HepG2 (cell line): ENCODE measurements at regions not wholly inside any gene's neighbourhood (a gene's known extent, or its start where the extent isn't known, plus 50 kb on each side); places are given as distances from the start of the nearest gene placed in this dataset.
A peak's percentile ranks its signal among the peaks of the same experiment; 100 is the strongest.

Source experiments
- FOXA1 ChIP-seq, 2 experiments: fragments of 450-650 bp in 1 of 2; sonication (generic) in 1 of 2; formaldehyde crosslinking in 1 of 2; IDR thresholded peaks; 2 replicates each; pipeline versions ENCODE4 v1.4.0 to v1.6.1; 2016 to 2020; ENCODE audit warnings: missing genetic modification reagents in 1 of 2
- IRF2 ChIP-seq: IDR thresholded peaks from 2 replicates; pipeline ENCODE4 v1.6.1; 2018; ENCODE audit warnings: missing genetic modification reagents, missing compliant biosample characterization
- JUNB ChIP-seq: sonication (generic); formaldehyde crosslinking; IDR thresholded peaks from 2 replicates; pipeline ENCODE4 v1.8.0; 2022; ENCODE audit warnings: missing genetic modification reagents, mild to moderate bottlenecking, borderline replicate concordance
- KLF16 ChIP-seq, 2 experiments: sonication (generic) in 1 of 2; formaldehyde crosslinking in 1 of 2; IDR thresholded peaks; 2 replicates each; pipeline versions ENCODE4 v1.6.1 to v1.8.0; 2016 to 2023; ENCODE audit warnings: missing genetic modification reagents in 2 of 2, missing compliant biosample characterization in 1 of 2
- MAFF ChIP-seq: IDR thresholded peaks from 2 replicates; pipeline ENCODE4 v1.6.1; 2011; ENCODE audit warnings: low read depth, low read length, improper control_type of control experiment
- PAX8 ChIP-seq: sonication (generic); formaldehyde crosslinking; IDR thresholded peaks from 2 replicates; pipeline ENCODE4 v1.8.0; 2022; ENCODE audit warnings: mild to moderate bottlenecking, missing genetic modification reagents, borderline replicate concordance
- POLR2G ChIP-seq: fragments of 200-400 bp; formaldehyde crosslinking; IDR thresholded peaks from 2 replicates; pipeline ENCODE4 v1.6.1; 2018; ENCODE audit warnings: mild to moderate bottlenecking, low read depth, low read length, moderate library complexity
- PRPF4 ChIP-seq: fragments of 200-400 bp; formaldehyde crosslinking; IDR thresholded peaks from 2 replicates; pipeline ENCODE4 v1.6.1; 2016; ENCODE audit warnings: low read length, low read depth; ENCODE audit not compliant: poor library complexity, severe bottlenecking
- RXRA ChIP-seq: sonication (generic); formaldehyde crosslinking; IDR thresholded peaks from 2 replicates; pipeline ENCODE4 v1.5.1; 2020; ENCODE audit warnings: missing genetic modification reagents
- SMAD3 ChIP-seq: sonication (generic); formaldehyde crosslinking; IDR thresholded peaks from 2 replicates; pipeline ENCODE4 v1.4.0; 2020; ENCODE audit warnings: missing genetic modification reagents
- TOPORS ChIP-seq: sonication (generic); formaldehyde crosslinking; IDR thresholded peaks from 2 replicates; pipeline ENCODE4 v1.8.0; 2023; ENCODE audit warnings: mild to moderate bottlenecking, missing genetic modification reagents
- ZNF558 ChIP-seq: sonication (generic); formaldehyde crosslinking; IDR thresholded peaks from 2 replicates; pipeline ENCODE4 v1.9.0; 2022; ENCODE audit warnings: mild to moderate bottlenecking, missing genetic modification reagents, borderline replicate concordance
- ZNF614 ChIP-seq: IDR thresholded peaks from 2 replicates; pipeline ENCODE4 v1.6.1; 2018; ENCODE audit warnings: missing biosample characterization, missing genetic modification reagents, inconsistent platforms, borderline replicate concordance
- ZNF616 ChIP-seq: sonication (generic); formaldehyde crosslinking; IDR thresholded peaks from 2 replicates; pipeline ENCODE4 v1.5.0; 2020; ENCODE audit warnings: low read depth, mild to moderate bottlenecking, missing genetic modification reagents
- ZNF660 ChIP-seq: sonication (generic); formaldehyde crosslinking; IDR thresholded peaks from 2 replicates; pipeline ENCODE4 v1.5.1; 2020; ENCODE audit warnings: mild to moderate bottlenecking, low read depth, missing genetic modification reagents, borderline replicate concordance
- ZSCAN22 ChIP-seq: sonication (generic); formaldehyde crosslinking; IDR thresholded peaks from 2 replicates; pipeline ENCODE4 v1.4.0; 2020; ENCODE audit warnings: mild to moderate bottlenecking, missing genetic modification reagents
- TF ChIP-seq, protein P1 (sequence below): sonication (generic); formaldehyde crosslinking; IDR thresholded peaks from one replicate; pipeline ENCODE4 v1.5.1; 2020; ENCODE audit warnings: mild to moderate bottlenecking, missing genetic modification reagents; ENCODE audit errors: not compliant biosample characterization
- TF ChIP-seq, protein P2 (sequence below): sonication (generic); formaldehyde crosslinking; conservative IDR thresholded peaks from 2 replicates; pipeline ENCODE4 v1.4.0; 2020; ENCODE audit warnings: mild to moderate bottlenecking, missing genetic modification reagents, moderate library complexity

- TF ChIP-seq ZNF660 (CRISPR knock-in tag), result no peak
- TF ChIP-seq, protein P1, sequence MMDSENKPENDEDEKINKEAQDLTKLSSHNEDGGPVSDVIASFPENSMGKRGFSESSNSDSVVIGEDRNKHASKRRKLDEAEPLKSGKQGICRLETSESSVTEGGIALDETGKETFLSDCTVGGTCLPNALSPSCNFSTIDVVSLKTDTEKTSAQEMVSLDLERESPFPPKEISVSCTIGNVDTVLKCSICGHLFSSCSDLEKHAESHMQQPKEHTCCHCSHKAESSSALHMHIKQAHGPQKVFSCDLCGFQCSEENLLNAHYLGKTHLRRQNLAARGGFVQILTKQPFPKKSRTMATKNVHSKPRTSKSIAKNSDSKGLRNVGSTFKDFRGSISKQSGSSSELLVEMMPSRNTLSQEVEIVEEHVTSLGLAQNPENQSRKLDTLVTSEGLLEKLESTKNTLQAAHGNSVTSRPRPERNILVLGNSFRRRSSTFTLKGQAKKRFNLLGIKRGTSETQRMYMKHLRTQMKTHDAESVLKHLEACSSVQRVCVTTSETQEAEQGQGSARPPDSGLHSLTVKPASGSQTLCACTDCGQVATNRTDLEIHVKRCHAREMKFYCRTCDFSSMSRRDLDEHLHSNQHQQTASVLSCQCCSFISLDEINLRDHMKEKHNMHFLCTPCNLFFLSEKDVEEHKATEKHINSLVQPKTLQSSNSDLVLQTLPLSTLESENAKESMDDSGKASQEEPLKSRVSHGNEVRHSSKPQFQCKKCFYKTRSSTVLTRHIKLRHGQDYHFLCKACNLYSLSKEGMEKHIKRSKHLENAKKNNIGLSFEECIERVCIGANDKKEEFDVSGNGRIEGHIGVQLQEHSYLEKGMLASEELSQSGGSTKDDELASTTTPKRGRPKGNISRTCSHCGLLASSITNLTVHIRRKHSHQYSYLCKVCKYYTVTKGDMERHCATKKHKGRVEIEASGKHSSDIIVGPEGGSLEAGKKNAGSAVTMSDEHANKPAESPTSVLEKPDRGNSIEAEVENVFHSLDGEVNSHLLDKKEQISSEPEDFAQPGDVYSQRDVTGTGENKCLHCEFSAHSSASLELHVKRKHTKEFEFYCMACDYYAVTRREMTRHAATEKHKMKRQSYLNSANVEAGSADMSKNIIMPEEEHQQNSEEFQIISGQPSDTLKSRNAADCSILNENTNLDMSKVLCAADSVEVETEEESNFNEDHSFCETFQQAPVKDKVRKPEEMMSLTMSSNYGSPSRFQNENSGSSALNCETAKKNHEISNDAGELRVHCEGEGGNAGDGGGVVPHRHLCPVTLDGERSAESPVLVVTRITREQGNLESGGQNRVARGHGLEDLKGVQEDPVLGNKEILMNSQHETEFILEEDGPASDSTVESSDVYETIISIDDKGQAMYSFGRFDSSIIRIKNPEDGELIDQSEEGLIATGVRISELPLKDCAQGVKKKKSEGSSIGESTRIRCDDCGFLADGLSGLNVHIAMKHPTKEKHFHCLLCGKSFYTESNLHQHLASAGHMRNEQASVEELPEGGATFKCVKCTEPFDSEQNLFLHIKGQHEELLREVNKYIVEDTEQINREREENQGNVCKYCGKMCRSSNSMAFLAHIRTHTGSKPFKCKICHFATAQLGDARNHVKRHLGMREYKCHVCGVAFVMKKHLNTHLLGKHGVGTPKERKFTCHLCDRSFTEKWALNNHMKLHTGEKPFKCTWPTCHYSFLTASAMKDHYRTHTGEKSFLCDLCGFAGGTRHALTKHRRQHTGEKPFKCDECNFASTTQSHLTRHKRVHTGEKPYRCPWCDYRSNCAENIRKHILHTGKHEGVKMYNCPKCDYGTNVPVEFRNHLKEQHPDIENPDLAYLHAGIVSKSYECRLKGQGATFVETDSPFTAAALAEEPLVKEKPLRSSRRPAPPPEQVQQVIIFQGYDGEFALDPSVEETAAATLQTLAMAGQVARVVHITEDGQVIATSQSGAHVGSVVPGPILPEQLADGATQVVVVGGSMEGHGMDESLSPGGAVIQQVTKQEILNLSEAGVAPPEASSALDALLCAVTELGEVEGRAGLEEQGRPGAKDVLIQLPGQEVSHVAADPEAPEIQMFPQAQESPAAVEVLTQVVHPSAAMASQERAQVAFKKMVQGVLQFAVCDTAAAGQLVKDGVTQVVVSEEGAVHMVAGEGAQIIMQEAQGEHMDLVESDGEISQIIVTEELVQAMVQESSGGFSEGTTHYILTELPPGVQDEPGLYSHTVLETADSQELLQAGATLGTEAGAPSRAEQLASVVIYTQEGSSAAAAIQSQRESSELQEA (CRISPR knock-in tag), result no peak
- TF ChIP-seq IRF2 (CRISPR knock-in tag), result no peak; the same call in 1 of the 2 replicates
- no peak for TF ChIP-seq ZSCAN22
- TF ChIP-seq ZNF614, result peak; percentile 85
- TF ChIP-seq MAFF, result no peak
- no peak for TF ChIP-seq ZNF558 (CRISPR knock-in tag)
- TF ChIP-seq, protein P2, sequence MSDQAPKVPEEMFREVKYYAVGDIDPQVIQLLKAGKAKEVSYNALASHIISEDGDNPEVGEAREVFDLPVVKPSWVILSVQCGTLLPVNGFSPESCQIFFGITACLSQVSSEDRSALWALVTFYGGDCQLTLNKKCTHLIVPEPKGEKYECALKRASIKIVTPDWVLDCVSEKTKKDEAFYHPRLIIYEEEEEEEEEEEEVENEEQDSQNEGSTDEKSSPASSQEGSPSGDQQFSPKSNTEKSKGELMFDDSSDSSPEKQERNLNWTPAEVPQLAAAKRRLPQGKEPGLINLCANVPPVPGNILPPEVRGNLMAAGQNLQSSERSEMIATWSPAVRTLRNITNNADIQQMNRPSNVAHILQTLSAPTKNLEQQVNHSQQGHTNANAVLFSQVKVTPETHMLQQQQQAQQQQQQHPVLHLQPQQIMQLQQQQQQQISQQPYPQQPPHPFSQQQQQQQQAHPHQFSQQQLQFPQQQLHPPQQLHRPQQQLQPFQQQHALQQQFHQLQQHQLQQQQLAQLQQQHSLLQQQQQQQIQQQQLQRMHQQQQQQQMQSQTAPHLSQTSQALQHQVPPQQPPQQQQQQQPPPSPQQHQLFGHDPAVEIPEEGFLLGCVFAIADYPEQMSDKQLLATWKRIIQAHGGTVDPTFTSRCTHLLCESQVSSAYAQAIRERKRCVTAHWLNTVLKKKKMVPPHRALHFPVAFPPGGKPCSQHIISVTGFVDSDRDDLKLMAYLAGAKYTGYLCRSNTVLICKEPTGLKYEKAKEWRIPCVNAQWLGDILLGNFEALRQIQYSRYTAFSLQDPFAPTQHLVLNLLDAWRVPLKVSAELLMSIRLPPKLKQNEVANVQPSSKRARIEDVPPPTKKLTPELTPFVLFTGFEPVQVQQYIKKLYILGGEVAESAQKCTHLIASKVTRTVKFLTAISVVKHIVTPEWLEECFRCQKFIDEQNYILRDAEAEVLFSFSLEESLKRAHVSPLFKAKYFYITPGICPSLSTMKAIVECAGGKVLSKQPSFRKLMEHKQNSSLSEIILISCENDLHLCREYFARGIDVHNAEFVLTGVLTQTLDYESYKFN (CRISPR knock-in tag), result peak; percentile 72
- no peak for TF ChIP-seq ZNF616
- no peak for TF ChIP-seq TOPORS (CRISPR knock-in tag)
- TF ChIP-seq FOXA1 (IDR thresholded peaks at IDR 0.05), result no peak
- peak; percentile 45; the same call in 1 of the 2 replicates for TF ChIP-seq FOXA1 (CRISPR knock-in tag; IDR thresholded peaks at IDR 0.05)
- TF ChIP-seq POLR2G, result no peak
- TF ChIP-seq PRPF4, result no peak
- no peak; a peak in 1 of 4 replicates for TF ChIP-seq KLF16 (CRISPR knock-in tag; IDR thresholded peaks at IDR 0.05)
- no peak for TF ChIP-seq JUNB (CRISPR knock-in tag)
- no peak for TF ChIP-seq PAX8 (CRISPR knock-in tag)
- no peak for TF ChIP-seq SMAD3 (CRISPR knock-in tag)
- peak; percentile 28; the same call in 1 of the 2 replicates for TF ChIP-seq RXRA (CRISPR knock-in tag)
These were observed 532.7 kb downstream of the SOX2 start (continued) for GRCh38 chr3:182244222-182244971.
